Thymus (tissue), 11 donors: ENCODE measurements at regions not wholly inside any gene's neighbourhood (a gene's known extent, or its start where the extent isn't known, plus 50 kb on each side); places are given as distances from the start of the nearest gene placed in this dataset.

Experiments used
- DNase-seq, 9 donors: peaks; one replicate each; pipeline ENCODE4 v3.0.0-alpha.2; 2013; ENCODE audit warnings: low spot score in 9 of 9, low read depth in 6 of 9, missing footprints in 1 of 9
- H3K27ac ChIP-seq, 2 donors: one replicate each; pipeline ENCODE4 v1.5.1; 2013; ENCODE audit warnings: control low read depth in 1 of 2, low read depth in 1 of 2, low read length in 1 of 2, mild to moderate bottlenecking in 1 of 2, moderate library complexity in 1 of 2
- H3K27me3 ChIP-seq, 2 donors: one replicate each; pipeline ENCODE4 v1.5.1; 2013; ENCODE audit warnings: low read length in 1 of 2; ENCODE audit not compliant: control insufficient read depth in 2 of 2, insufficient read depth in 1 of 2
- H3K36me3 ChIP-seq, 2 donors: one replicate each; pipeline ENCODE4 v1.5.1; 2013; ENCODE audit warnings: low read length in 1 of 2, mild to moderate bottlenecking in 1 of 2, moderate library complexity in 1 of 2; ENCODE audit not compliant: control insufficient read depth in 2 of 2, insufficient read depth in 2 of 2
- H3K4me1 ChIP-seq, 2 donors: one replicate each; pipeline ENCODE4 v1.5.1; 2013; ENCODE audit warnings: low read length in 2 of 2; ENCODE audit not compliant: control insufficient read depth in 2 of 2, insufficient read depth in 2 of 2
- H3K4me3 ChIP-seq, 2 donors: one replicate each; pipeline ENCODE4 v1.5.1; 2013; ENCODE audit warnings: low read length in 2 of 2, control low read depth in 1 of 2, mild to moderate bottlenecking in 1 of 2
- H3K9me3 ChIP-seq, 2 donors: one replicate each; pipeline ENCODE4 v1.5.1; 2013; ENCODE audit warnings: low read length in 1 of 2, mild to moderate bottlenecking in 1 of 2; ENCODE audit not compliant: control insufficient read depth in 2 of 2, insufficient read depth in 1 of 2
- WGBS: extraction: QIAGEN DNeasy Blood & Tissue Kit; methylation state at CpG from one replicate; pipeline ENCODE4 v1.1.7; 2013; 5-methylcytosine and 5-hydroxymethylcytosine counted together
- donor health status: healthy.

DNA sequence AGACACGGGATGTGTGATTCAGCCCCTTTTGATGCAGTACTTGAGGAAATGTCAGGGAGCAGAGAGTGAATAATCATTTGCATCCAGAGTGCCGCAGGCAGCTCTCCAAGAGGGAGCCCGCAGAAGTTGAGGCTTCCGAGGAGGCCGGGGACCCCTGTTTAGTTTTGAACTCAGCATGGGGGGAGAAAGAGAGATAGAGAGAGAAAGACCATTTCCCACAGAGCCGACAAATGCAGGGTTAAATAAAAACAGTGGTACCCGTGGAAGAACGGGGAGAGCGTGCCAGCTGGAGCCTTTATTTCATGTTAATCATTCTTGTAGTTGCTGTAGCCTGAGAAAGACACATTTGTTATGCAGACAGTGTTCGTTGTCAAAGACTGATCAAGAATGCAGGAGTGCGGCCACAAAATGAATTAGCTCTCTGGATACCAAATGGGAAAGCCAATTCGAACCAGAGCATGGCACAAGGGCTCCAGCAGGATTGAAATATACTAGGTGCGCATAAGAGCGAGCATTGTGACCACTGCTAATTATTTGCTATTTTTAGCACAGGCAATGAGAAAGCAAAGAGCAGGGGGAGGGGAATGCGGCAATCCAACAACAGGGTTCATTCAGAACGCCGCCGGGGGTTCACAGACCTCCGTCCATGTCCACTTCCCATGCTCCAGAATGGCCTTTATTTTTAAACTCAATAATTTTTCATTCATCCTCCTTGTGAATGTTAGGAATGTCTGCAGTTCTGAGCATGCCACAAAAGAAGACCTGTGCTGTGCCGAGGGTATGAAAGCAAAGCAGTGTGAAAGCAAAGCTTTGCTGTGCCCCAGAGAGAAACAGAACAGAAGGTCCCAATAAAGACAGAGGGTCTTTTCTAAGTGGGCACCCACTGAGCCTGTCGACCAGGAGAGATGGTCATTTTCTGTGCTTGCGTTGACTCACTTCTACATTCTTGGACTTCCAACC lies 243.9 kb upstream of the VCX3A start:
- H3K4me1 ChIP-seq: no peaks in the 10 kb centered on the region
- no peak for DNase-seq
- 55% methylated on average over 22 of the region's 22 CpGs for WGBS
- no peak overlapping the region for H3K27ac ChIP-seq
- no peaks in the 10 kb centered on the region for H3K9me3 ChIP-seq
- H3K4me3 ChIP-seq: no peak overlapping the region
- H3K36me3 ChIP-seq: no peaks in the 10 kb centered on the region
- H3K27me3 ChIP-seq: peaks cover 0 to 5% of the 10 kb centered on the region in 2 donors

GRCh38 chrX:6777238-6778002 lies 242.5 kb upstream of the VCX3A start:
- peaks cover 0 to 3% of the 10 kb centered on the region in 2 donors for H3K4me1 ChIP-seq
- H3K36me3 ChIP-seq: no peaks in the 10 kb centered on the region
- H3K9me3 ChIP-seq: no peaks in the 10 kb centered on the region
- H3K27ac ChIP-seq: no peak overlapping the region
- H3K4me3 ChIP-seq: no peak overlapping the region
- peaks cover 0 to 5% of the 10 kb centered on the region in 2 donors for H3K27me3 ChIP-seq
- 95% methylated on average over 6 of the region's 6 CpGs for WGBS
- no peak for DNase-seq

DNA sequence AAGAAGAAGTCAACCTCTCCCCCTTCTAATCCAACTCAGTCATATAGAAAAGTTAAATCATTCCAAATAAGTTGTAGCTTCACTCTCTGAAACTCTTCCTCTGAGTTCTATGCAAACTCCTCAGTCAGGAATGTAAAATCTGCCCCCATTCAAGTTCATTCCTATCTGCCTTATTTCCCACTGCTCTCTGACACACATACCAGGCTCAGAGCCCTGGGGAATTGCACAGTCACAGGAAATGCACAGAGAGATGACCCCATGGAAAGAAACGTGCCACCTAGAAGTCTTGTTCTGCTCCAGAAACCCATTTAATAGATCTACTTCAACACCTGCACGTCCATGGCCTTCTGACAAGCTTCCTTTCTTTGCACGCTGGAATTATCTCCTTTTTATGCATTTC lies 236.0 kb upstream of the VCX3A start:
- Histone ChIP-seq H3K9me3 (no peaks in the 10 kb centered on the region), H3K4me1 (peaks cover 0 to 3% of the 10 kb centered on the region in 2 donors), H3K27ac (no peak overlapping the region), H3K4me3 (no peak overlapping the region), H3K27me3 (no peaks in the 10 kb centered on the region), H3K36me3 (no peaks in the 10 kb centered on the region)
- no peak for DNase-seq
- 83% methylated on average over 3 of the region's 3 CpGs for WGBS

- Histone ChIP-seq H3K27me3 (no peaks in the 10 kb centered on the region), H3K36me3 (no peaks in the 10 kb centered on the region), H3K4me3 (no peak overlapping the region), H3K27ac (no peak overlapping the region), H3K4me1 (peaks cover 0 to 3% of the 10 kb centered on the region in 2 donors), H3K9me3 (peaks cover 0 to 5% of the 10 kb centered on the region in 2 donors)
- 89% methylated on average over 7 of the region's 7 CpGs for WGBS
- no peak for DNase-seq
Measured at GRCh38 chrX:6768881-6769280, 234.0 kb upstream of the VCX3A start.

DNA sequence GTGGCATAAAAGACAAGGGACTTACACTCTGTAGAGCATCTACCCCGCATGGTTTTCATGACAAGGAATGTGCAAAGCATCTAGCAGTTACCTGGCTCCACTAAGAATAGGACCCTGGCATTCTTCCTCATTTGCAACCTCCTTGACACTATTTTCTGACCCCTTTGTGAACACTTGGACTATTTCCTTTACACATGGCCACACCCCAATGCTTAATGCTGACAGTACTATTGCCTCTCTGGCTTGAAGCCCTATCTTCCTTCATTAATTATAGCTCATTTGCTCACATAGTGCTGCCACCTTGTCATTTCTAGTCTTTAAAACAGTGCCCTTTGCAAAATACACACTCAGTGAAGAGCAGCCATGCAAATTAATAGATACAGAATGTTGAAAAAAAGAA lies 226.3 kb upstream of the VCX3A start:
- 100% methylated on average over 1 of the region's 1 CpG for WGBS
- no peaks in the 10 kb centered on the region for H3K36me3 ChIP-seq

GRCh38 chrX:6759655-6760375 lies 224.9 kb upstream of the VCX3A start:
- Histone ChIP-seq H3K9me3 (peaks cover 0 to 1% of the 10 kb centered on the region in 2 donors), H3K4me1 (peaks cover 0 to 7% of the 10 kb centered on the region in 2 donors), H3K27me3 (no peaks in the 10 kb centered on the region), H3K36me3 (no peaks in the 10 kb centered on the region), H3K4me3 (no peak overlapping the region), H3K27ac (no peak overlapping the region)
- DNase-seq: no peak
- 94% methylated on average over 7 of the region's 7 CpGs for WGBS

More for the DNA sequence above, 226.3 kb upstream of the VCX3A start:
- no peak overlapping the region for H3K4me3 ChIP-seq
- H3K27me3 ChIP-seq: no peaks in the 10 kb centered on the region
- H3K27ac ChIP-seq: no peak overlapping the region
- H3K4me1 ChIP-seq: peaks cover 0 to 7% of the 10 kb centered on the region in 2 donors
- no peak for DNase-seq
- peaks cover 0 to 5% of the 10 kb centered on the region in 2 donors for H3K9me3 ChIP-seq

- Histone ChIP-seq H3K4me3 (no peak overlapping the region), H3K27me3 (no peaks in the 10 kb centered on the region), H3K4me1 (peaks cover 0 to 7% of the 10 kb centered on the region in 2 donors), H3K9me3 (no peaks in the 10 kb centered on the region), H3K36me3 (no peaks in the 10 kb centered on the region), H3K27ac (no peak overlapping the region)
- DNase-seq: no peak
- WGBS: 91% methylated on average over 6 of the region's 6 CpGs
Measured at GRCh38 chrX:6758234-6758633, 223.3 kb upstream of the VCX3A start.

DNA sequence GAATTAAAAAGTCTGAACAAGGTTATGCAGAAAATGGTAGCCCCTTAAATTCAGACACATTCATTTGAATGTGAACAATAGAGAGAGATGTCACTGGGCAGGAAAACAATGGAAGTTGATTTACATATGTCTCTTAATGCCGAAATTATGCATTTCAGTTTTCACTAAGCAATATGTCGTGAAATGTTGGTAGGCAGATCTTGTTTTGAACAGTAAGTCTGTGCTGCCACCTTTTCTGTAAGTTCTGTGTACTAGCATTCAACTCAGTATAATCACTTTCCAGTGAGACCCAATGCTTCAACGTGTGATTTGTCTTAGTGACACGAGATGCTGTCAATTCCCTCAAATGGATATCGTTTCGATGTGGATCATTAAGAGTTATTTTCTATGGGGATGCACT lies 222.7 kb upstream of the VCX3A start:
- no peaks in the 10 kb centered on the region for H3K27me3 ChIP-seq
- H3K4me3 ChIP-seq: no peak overlapping the region
- H3K36me3 ChIP-seq: no peaks in the 10 kb centered on the region
- DNase-seq: no peak
- no peak overlapping the region for H3K27ac ChIP-seq
- H3K4me1 ChIP-seq: peaks cover 0 to 7% of the 10 kb centered on the region in 2 donors
- 95% methylated on average over 6 of the region's 6 CpGs for WGBS
- H3K9me3 ChIP-seq: no peaks in the 10 kb centered on the region
